Hepatocyte (in vitro differentiated cells): ENCODE measurements at regions not wholly inside any gene's neighbourhood (a gene's known extent, or its start where the extent isn't known, plus 50 kb on each side); places are given as distances from the start of the nearest gene placed in this dataset.

Source experiments
- DNase-seq: peaks from one replicate; pipeline ENCODE4 v3.0.0-alpha.2; 2016; ENCODE audit warnings: low spot score
- H2AFZ ChIP-seq: fragments of 200-600 bp; sonication (generic); 2 replicates; pipeline ENCODE4 v1.6.0; 2016; ENCODE audit warnings: antibody characterized with exemption, mild to moderate bottlenecking
- H3K27ac ChIP-seq: fragments of 200-600 bp; sonication (generic); 2 replicates; pipeline ENCODE4 v1.5.1; 2016; ENCODE audit warnings: mild to moderate bottlenecking
- H3K27me3 ChIP-seq: fragments of 200-600 bp; sonication (generic); 2 replicates; pipeline ENCODE4 v1.6.1; 2016
- H3K36me3 ChIP-seq: fragments of 200-600 bp; sonication (generic); replicated peaks from 2 replicates; pipeline ENCODE4 v1.5.1; 2016; ENCODE audit warnings: low read depth; ENCODE audit not compliant: insufficient read depth
- H3K4me1 ChIP-seq: fragments of 200-600 bp; sonication (generic); 2 replicates; pipeline ENCODE4 v1.5.1; 2016; ENCODE audit warnings: mild to moderate bottlenecking, moderate library complexity; ENCODE audit not compliant: insufficient read depth
- H3K4me2 ChIP-seq: fragments of 200-600 bp; sonication (generic); 2 replicates; pipeline ENCODE4 v1.6.0; 2016
- H3K4me3 ChIP-seq: fragments of 200-600 bp; sonication (generic); 2 replicates; pipeline ENCODE4 v1.5.1; 2016; ENCODE audit warnings: mild to moderate bottlenecking
- H3K79me2 ChIP-seq: fragments of 200-600 bp; sonication (generic); 2 replicates; pipeline ENCODE4 v1.6.0; 2017; ENCODE audit warnings: mild to moderate bottlenecking
- H3K9me2 ChIP-seq: fragments of 200-600 bp; sonication (generic); replicated peaks from 2 replicates; pipeline ENCODE4 v1.6.0; 2017; ENCODE audit warnings: mild to moderate bottlenecking; ENCODE audit not compliant: insufficient read depth
- H3K9me3 ChIP-seq: fragments of 200-600 bp; sonication (generic); 2 replicates; pipeline ENCODE4 v1.5.1; 2016; ENCODE audit warnings: low read depth, mild to moderate bottlenecking
- H4K20me1 ChIP-seq: fragments of 200-600 bp; sonication (generic); 2 replicates; pipeline ENCODE4 v1.6.0; 2016; ENCODE audit warnings: mild to moderate bottlenecking; ENCODE audit not compliant: insufficient read depth, poor library complexity, severe bottlenecking
- CTCF ChIP-seq: fragments of 200-600 bp; sonication (generic); IDR thresholded peaks from 2 replicates; pipeline ENCODE4 v1.5.1; 2016; ENCODE audit warnings: antibody characterized with exemption, mild to moderate bottlenecking; ENCODE audit not compliant: poor library complexity
- EZH2 ChIP-seq: fragments of 200-600 bp; sonication (generic); IDR thresholded peaks from 2 replicates; pipeline ENCODE4 v1.6.1; 2016; ENCODE audit warnings: antibody characterized with exemption, mild to moderate bottlenecking, borderline replicate concordance
- EZH2phosphoT487 ChIP-seq: fragments of 200-600 bp; sonication (generic); IDR thresholded peaks from one replicate; pipeline ENCODE4 v1.6.1; 2018; ENCODE audit warnings: antibody characterized with exemption, mild to moderate bottlenecking, low read depth, moderate library complexity; ENCODE audit not compliant: unreplicated experiment, severe bottlenecking
- WGBS: methylation state at CpG from one replicate; pipeline ENCODE4 v1.1.6; 2016; ENCODE audit warnings: low lambda C conversion rate; ENCODE audit errors: missing lambda C conversion rate; 5-methylcytosine and 5-hydroxymethylcytosine counted together

GRCh38 chr3:194905696-194906095, 220.0 kb downstream of the FAM43A start:
- Histone ChIP-seq H4K20me1 (no peaks in the 10 kb centered on the region), H3K27ac (no peak overlapping the region), H2AFZ (no peak overlapping the region), H3K79me2 (no peaks in the 10 kb centered on the region), H3K9me3 (no peaks in the 10 kb centered on the region), H3K36me3 (no peaks in the 10 kb centered on the region), H3K4me2 (no peak overlapping the region), H3K4me1 (no peaks in the 10 kb centered on the region), H3K4me3 (no peak overlapping the region), H3K9me2 (no peaks in the 10 kb centered on the region), H3K27me3 (no peaks in the 10 kb centered on the region)
- TF ChIP-seq CTCF, result no peak
- no peak for TF ChIP-seq EZH2
- no peak for TF ChIP-seq EZH2phosphoT487
- DNase-seq, result no peak
- WGBS, result 86% methylated on average over 2 of the region's 2 CpGs

DNA sequence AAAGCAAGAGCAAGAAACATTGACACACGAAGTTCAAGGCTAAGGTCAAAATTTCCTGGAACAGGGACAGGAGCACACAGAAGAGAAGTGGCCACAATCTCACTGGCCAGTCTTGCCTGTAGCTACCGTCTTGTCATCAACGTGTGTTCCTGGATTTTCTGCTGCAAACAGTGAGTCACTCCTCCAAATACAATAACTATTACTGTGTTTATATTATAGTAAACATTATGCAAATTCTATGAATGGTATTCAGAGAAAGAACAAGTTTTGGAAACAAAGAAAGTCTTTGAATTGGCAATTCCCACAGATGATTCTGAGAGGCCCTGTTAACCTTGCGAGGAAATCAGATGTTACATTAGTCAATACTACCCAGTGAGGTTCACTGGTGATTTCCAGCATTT, 220.5 kb downstream of the FAM43A start:
- TF ChIP-seq EZH2phosphoT487 (no peak), CTCF (no peak), EZH2 (no peak)
- Histone ChIP-seq H3K9me2 (no peaks in the 10 kb centered on the region), H3K4me3 (no peak overlapping the region), H3K79me2 (no peaks in the 10 kb centered on the region), H3K27me3 (no peaks in the 10 kb centered on the region), H2AFZ (no peak overlapping the region), H3K4me2 (no peak overlapping the region), H3K27ac (no peak overlapping the region), H3K9me3 (no peaks in the 10 kb centered on the region), H4K20me1 (no peaks in the 10 kb centered on the region), H3K4me1 (no peaks in the 10 kb centered on the region), H3K36me3 (no peaks in the 10 kb centered on the region)
- 63% methylated on average over 4 of the region's 4 CpGs for WGBS
- DNase-seq, result no peak

GRCh38 chr3:194906970-194907629, 221.4 kb downstream of the FAM43A start:
- DNase-seq, result no peak
- no peak for TF ChIP-seq EZH2phosphoT487
- TF ChIP-seq EZH2, result no peak
- no peak for TF ChIP-seq CTCF
- no peaks in the 10 kb centered on the region for H3K27me3 ChIP-seq
- H3K79me2 ChIP-seq, result no peaks in the 10 kb centered on the region
- no peaks in the 10 kb centered on the region for H3K4me1 ChIP-seq
- no peaks in the 10 kb centered on the region for H4K20me1 ChIP-seq
- 89% methylated on average over 11 of the region's 11 CpGs for WGBS
- no peak overlapping the region for H3K4me2 ChIP-seq
- H3K4me3 ChIP-seq, result no peak overlapping the region
- no peaks in the 10 kb centered on the region for H3K9me3 ChIP-seq
- H2AFZ ChIP-seq, result no peak overlapping the region
- H3K27ac ChIP-seq, result no peak overlapping the region
- H3K9me2 ChIP-seq, result no peaks in the 10 kb centered on the region
- no peaks in the 10 kb centered on the region for H3K36me3 ChIP-seq

GRCh38 chr3:194907811-194908210, 222.1 kb downstream of the FAM43A start:
- Histone ChIP-seq H2AFZ (no peak overlapping the region), H3K4me1 (no peaks in the 10 kb centered on the region), H3K27me3 (no peaks in the 10 kb centered on the region), H3K79me2 (no peaks in the 10 kb centered on the region), H3K4me2 (no peak overlapping the region), H3K9me3 (no peaks in the 10 kb centered on the region), H3K9me2 (no peaks in the 10 kb centered on the region), H3K27ac (no peak overlapping the region), H3K36me3 (no peaks in the 10 kb centered on the region), H4K20me1 (no peaks in the 10 kb centered on the region), H3K4me3 (no peak overlapping the region)
- TF ChIP-seq CTCF (no peak), EZH2 (no peak), EZH2phosphoT487 (no peak)
- no peak for DNase-seq
- whole genome bisulfite sequencing, result 90% methylated on average over 5 of the region's 5 CpGs
